ENCODE measurements at regions not wholly inside any gene's neighbourhood (a gene's known extent, or its start where the extent isn't known, plus 50 kb on each side); places are given as distances from the start of the nearest gene placed in this dataset.

DNA sequence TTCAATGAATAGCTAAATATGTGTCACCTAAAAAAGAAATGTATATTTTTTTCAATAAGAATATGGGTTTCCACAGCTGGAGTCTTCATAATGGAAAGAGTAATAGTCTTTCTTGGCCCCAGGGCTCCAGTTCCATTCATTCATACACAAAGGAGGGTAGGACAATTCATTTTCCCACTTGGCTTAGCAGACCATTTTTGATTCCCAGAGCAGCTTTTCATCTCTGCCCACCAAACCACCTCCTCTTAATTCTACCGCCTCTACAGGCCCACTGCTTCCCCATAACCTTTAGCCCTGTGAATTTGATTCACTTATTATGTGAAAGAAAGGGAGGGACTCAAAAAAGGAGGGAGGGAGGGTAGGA lies 129.9 kb upstream of the PAK3 start:
- TF ChIP-seq POLR2A (IDR thresholded peaks at IDR 0.05; ENCODE audit: extremely low read depth, insufficient read length) (no peak), MYC (IDR thresholded peaks at IDR 0.05; ENCODE audit: low read depth, low read length) (no peak)
- TF ChIP-seq, protein P1, sequence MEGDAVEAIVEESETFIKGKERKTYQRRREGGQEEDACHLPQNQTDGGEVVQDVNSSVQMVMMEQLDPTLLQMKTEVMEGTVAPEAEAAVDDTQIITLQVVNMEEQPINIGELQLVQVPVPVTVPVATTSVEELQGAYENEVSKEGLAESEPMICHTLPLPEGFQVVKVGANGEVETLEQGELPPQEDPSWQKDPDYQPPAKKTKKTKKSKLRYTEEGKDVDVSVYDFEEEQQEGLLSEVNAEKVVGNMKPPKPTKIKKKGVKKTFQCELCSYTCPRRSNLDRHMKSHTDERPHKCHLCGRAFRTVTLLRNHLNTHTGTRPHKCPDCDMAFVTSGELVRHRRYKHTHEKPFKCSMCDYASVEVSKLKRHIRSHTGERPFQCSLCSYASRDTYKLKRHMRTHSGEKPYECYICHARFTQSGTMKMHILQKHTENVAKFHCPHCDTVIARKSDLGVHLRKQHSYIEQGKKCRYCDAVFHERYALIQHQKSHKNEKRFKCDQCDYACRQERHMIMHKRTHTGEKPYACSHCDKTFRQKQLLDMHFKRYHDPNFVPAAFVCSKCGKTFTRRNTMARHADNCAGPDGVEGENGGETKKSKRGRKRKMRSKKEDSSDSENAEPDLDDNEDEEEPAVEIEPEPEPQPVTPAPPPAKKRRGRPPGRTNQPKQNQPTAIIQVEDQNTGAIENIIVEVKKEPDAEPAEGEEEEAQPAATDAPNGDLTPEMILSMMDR (IDR thresholded peaks at IDR 0.05; ENCODE audit: low read depth, low read length), result no peak
- TF ChIP-seq, protein P2, sequence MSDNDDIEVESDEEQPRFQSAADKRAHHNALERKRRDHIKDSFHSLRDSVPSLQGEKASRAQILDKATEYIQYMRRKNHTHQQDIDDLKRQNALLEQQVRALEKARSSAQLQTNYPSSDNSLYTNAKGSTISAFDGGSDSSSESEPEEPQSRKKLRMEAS (IDR thresholded peaks at IDR 0.05; ENCODE audit: low read depth, low read length), result no peak

All from NB4 (cell line).